DMS153 treated with DMSO at 0.1 percent for 48 hours (cell line): ENCODE measurements at regions not wholly inside any gene's neighbourhood (a gene's known extent, or its start where the extent isn't known, plus 50 kb on each side); places are given as distances from the start of the nearest gene placed in this dataset.

Experiments
- DNase-seq: peaks from one replicate; lab custom pipeline; 2025; ENCODE audit not compliant: unreplicated experiment; lab: John Stamatoyannopoulos, UW

DNA sequence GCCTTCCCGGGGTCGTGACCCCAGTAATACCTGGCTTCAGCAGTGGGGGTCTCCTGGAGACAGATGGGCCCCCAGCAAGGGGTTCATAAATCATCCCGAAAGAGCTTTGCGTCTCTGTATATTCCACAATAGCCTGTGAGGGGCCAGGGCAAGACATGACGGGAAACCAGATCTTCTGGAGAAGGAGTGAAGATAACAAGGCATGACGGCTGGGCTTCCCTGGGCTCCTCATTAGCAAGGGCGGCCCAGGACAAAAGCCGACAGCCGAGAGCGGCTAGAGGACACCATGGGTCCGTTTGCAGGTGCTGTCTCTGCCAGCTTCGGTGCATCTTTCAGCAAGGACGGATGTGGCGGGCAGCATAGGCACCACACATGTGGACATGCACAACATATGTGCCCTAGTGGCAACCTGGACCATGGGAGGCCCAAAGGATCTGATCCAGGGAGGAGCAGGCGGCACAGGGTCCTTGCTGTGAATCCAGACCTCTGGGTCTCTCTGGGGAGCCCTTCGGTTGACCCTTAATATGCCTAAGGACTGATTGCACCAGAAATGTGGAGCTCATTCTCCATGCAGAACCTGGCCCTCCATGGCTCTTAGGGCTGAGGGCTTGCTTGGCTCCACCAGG is 136.9 kb upstream of the FOXF1 start:
- no peak for DNase-seq

GRCh38 chr16:86374603-86375130 is 135.7 kb upstream of the FOXF1 start:
- no peak for DNase-seq

DNA sequence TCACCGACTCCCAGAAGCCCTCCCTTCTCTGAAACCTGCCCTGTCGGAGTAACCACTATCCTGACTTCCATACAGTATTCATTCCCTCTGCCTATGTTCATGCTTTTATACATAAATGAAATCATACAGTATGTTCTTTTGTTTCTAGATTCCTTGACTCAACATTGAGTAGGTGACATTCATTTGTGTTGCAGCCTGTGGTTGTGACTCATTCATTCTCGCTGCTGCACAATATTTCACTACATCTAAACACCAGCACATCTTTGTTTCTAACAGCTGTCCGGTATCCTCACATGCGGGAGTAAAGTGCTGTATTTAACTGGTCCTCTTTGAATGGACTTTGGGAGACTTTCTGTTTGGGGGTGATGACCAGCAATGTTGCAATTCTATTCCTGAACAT is 135.0 kb upstream of the FOXF1 start:
- no peak for DNase-seq

DNA sequence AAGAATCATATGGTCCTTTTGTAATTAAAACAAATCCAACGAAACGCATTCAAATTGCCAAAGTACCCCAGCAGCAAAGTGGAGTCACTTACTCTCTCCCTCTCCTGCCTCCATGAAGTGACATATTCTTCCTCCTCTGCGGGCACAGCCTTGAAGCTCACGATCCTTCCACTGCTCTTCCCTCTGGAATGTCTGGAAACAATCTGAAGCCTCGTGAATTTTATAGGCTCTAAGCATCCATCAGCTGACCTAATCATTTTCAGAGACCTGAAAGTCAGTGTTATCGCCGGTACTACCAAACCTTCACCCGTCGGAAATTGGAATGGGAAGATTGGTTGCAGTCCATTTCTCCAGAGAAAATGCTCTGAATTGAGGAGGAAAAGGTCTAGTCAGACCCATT is 134.5 kb upstream of the FOXF1 start:
- no peak for DNase-seq

- DNase-seq: no peak
Measured at GRCh38 chr16:86376837-86377236, 133.5 kb upstream of the FOXF1 start.

- DNase-seq: no peak
Measured at GRCh38 chr16:86377251-86378022, 132.9 kb upstream of the FOXF1 start.

DNA sequence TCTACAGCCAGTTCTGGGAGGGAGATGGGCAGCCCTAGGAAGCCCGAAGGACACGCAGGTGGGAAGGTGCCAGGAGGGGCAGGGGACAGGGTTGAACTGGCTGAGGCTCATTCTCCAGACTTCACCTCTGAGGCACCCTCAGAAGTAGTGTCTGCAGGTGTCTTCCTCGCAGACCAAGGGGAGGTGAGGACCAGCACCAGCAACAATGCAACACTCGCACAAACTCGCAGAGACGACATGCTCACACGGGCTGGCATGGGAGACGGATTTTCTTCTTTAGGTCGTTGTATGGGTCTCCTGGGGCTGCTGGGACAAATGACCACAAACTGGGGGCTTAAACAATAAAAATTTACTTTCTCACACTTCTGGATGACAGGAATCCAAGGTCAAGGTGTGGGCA is 132.2 kb upstream of the FOXF1 start:
- DNase-seq: no peak

- DNase-seq: no peak
Measured at GRCh38 chr16:86378831-86379504, 131.4 kb upstream of the FOXF1 start.

DNA sequence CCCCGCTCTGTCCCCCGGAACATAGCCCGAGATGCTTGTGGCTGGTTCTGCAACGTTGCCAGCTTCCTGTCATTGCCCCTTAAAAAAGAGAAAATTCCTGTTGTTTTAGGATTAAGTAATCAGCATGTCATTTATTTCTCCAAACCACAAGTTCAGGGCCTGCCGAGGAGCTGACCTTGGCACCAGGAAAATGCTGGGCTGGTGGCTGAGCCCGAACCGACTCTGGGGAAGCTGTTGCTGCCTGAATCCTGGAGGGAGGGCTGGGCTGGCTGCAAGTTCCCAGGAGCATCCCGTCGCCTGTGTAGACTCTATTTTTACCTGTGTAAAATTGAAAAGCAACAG is 130.9 kb upstream of the FOXF1 start:
- DNase-seq: no peak

DNA sequence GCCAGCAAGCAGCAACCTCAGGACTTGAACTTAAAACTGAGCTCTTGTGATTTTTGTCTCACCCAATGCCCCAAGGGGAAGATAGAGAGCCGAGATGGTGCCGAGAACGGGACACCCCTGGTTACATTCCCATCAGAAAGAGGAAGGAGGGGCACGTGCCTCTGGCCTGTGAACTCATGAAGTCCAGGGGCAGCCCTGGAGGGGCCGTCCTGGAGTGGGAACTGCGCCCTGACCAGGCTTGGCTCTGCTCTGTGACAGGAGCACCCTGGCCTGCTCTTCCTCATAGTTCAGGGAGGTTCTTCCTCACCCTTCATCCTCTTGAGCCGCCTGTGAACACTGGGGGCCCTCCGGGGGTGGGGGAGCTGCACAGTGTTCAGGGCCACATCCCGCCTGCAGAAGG is 130.3 kb upstream of the FOXF1 start:
- no peak for DNase-seq

DNA sequence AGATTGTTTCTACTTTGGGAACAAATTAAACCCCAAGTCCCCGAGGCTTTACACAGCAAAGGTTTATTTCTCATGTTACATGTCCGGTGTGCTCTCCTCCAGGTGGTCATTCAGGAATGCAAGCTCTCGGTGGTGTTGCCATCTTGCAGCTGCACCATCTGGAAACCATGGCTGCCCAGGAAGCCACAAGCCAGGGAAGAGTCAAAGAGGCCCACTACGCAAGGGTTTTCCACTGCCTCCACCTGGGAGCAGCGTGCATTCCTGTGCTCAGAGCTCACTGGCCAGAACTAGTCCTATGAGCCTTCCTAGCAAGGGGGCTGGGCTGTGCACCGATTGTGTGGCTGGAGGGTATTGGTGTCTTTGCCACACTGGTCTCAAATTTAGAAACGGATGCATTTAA is 128.8 kb upstream of the FOXF1 start:
- no peak for DNase-seq

DNA sequence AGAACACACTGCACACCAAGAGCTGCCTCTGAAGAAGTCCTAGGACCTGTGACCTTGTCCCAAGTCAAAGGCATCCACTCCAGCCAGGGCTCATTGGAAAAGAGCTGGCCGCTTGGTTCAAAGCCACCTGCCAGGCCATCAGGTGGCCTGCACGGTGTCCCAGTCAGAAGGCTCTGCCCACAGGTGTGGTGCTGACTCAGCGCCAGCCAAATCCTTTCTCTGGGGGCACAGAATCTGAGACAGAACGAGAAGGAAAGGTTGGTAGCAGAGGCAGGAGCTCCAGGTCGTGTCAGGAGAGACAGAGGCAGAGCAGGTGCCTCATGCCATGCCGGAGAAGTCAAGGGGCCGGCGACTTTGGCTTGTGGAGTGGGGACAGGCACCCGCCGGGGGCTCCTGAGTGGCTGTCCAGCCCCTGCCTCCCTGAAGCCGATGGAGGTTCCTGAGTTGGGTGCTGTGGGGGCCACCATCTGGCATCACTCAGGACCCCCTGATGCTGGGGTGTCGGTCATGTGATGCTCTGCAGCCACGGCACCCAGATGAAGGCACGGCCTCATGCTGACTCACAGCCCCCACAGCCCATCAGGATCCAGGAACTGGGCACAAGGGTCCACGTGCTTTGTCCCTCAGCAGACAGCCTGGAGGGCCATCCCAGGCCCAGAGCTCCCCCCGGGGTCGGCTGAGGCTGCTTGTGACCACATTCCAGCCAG is 128.1 kb upstream of the FOXF1 start:
- no peak for DNase-seq

DNA sequence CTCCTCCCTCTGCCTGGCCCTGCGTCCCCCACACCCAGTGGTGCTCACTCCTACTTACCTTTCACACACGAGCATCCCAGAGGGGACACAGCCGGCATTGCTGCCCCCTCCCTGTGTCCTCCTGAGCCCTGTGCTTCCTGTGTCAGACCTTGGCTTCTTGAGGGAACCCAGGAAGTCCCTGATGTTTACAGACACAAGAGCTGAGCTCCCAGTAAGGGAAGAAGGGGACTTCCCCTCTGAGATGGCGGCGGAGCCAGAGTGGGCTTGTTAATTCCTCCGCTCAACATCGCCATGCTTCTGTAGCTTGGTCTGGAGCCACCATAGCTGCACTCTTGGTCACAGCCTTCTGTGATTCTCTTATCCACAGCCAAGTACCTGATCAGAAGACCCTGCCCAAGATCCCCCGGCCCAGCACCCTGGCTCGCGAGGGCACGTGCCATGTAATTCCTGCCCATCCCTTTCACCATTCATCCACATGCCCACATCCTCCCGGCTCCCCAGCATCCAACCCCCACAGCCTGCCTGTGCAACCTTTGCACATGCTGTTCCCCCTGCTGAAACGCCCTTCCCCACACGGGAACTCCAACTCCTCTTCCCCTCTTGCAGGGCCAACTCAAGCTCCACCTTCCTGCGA is 127.4 kb upstream of the FOXF1 start:
- no peak for DNase-seq

GRCh38 chr16:86383488-86384262 is 126.7 kb upstream of the FOXF1 start:
- DNase-seq: no peak

GRCh38 chr16:86384263-86384649 is 126.1 kb upstream of the FOXF1 start:
- DNase-seq: no peak

- DNase-seq: no peak
Measured at GRCh38 chr16:86384980-86385379, 125.3 kb upstream of the FOXF1 start.

GRCh38 chr16:86387468-86388440 is 122.6 kb upstream of the FOXF1 start:
- no peak for DNase-seq

- no peak for DNase-seq
Measured at GRCh38 chr16:86388976-86389375, 121.4 kb upstream of the FOXF1 start.
